ENCODE measurements at regions not wholly inside any gene's neighbourhood (a gene's known extent, or its start where the extent isn't known, plus 50 kb on each side); places are given as distances from the start of the nearest gene placed in this dataset.

GRCh38 chr9:4356306-4356705 is 56.4 kb upstream of the GLIS3 start:
- Histone ChIP-seq H3K79me2 (ENCODE audit: low read length) (no peaks in the 10 kb centered on the region), H3K4me3 (ENCODE audit: low read length) (no peak overlapping the region), H3K9me3 (replicated peaks; ENCODE audit: insufficient read depth, low read length) (no peaks in the 10 kb centered on the region), H3K9me2 (replicated peaks; ENCODE audit: insufficient read depth, low read length) (no peaks in the 10 kb centered on the region), H3K4me2 (ENCODE audit: low read depth, low read length) (no peak overlapping the region), H3K4me1 (ENCODE audit: low read length) (no peaks in the 10 kb centered on the region), H3F3A (ENCODE audit: insufficient read depth, low read length) (no peaks in the 10 kb centered on the region), H3K27me3 (replicated peaks; ENCODE audit: insufficient read depth, low read length) (no peaks in the 10 kb centered on the region), H4K20me1 (ENCODE audit: insufficient read depth, low read length) (no peaks in the 10 kb centered on the region), H3K27ac (ENCODE audit: low read length) (no peak overlapping the region), H2AFZ (ENCODE audit: low read length) (no peak overlapping the region), H3K9ac (ENCODE audit: low read length) (no peak overlapping the region), H3K36me3 (replicated peaks; ENCODE audit: insufficient read depth, low read length) (no peaks in the 10 kb centered on the region)
- no peak for DNase-seq
- TF ChIP-seq EZH2phosphoT487 (IDR thresholded peaks at IDR 0.05; ENCODE audit: low read length) (no peak), CTCF (IDR thresholded peaks at IDR 0.05; ENCODE audit: low read length) (no peak), EZH2 (optimal IDR thresholded peaks at IDR 0.05; ENCODE audit: low read depth, low read length) (no peak)

- Histone ChIP-seq H3K27me3 (replicated peaks; ENCODE audit: insufficient read depth, low read length) (no peaks in the 10 kb centered on the region), H4K20me1 (ENCODE audit: insufficient read depth, low read length) (no peaks in the 10 kb centered on the region), H3K4me2 (ENCODE audit: low read depth, low read length) (no peak overlapping the region), H3K9me3 (replicated peaks; ENCODE audit: insufficient read depth, low read length) (no peaks in the 10 kb centered on the region), H3F3A (ENCODE audit: insufficient read depth, low read length) (no peaks in the 10 kb centered on the region), H3K4me3 (ENCODE audit: low read length) (no peak overlapping the region), H3K79me2 (ENCODE audit: low read length) (no peaks in the 10 kb centered on the region), H3K9me2 (replicated peaks; ENCODE audit: insufficient read depth, low read length) (no peaks in the 10 kb centered on the region), H3K9ac (ENCODE audit: low read length) (no peak overlapping the region), H3K4me1 (ENCODE audit: low read length) (no peaks in the 10 kb centered on the region), H2AFZ (ENCODE audit: low read length) (no peak overlapping the region), H3K27ac (ENCODE audit: low read length) (no peak overlapping the region), H3K36me3 (replicated peaks; ENCODE audit: insufficient read depth, low read length) (no peaks in the 10 kb centered on the region)
- DNase-seq, result no peak
- TF ChIP-seq CTCF (IDR thresholded peaks at IDR 0.05; ENCODE audit: low read length) (no peak), EZH2 (optimal IDR thresholded peaks at IDR 0.05; ENCODE audit: low read depth, low read length) (no peak)
Observed at GRCh38 chr9:4353236-4353635, 53.4 kb upstream of the GLIS3 start.

DNA sequence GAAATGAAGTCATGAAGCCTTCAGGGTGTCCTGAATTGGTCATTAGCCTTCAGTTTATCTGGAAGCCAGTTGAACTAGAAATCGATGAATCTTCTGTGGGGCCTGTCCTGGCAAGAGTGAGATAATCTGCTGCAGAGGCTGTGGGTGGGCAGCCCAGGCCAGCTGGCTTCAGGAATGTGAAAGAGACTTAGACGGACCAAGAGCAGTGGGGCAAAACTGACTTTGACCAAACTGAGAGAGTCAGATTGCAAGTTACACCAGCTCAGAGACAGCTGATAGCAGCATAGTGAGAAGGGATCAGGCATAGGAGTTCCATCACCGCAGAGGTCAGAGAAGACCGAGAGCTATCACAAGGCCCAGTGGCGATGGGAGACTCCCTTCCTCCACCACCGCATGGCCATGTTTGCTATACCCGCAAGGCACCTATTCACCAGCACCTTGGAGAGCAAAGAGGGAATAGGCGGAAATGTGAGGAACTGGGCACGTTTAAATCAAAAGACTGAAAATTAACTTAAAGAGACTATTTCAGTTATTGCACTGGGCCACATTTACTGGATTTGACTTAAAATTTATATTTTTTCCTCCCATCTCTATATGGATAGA is 50.0 kb upstream of the GLIS3 start:
- H3K4me2 ChIP-seq (ENCODE audit: low read depth, low read length), result no peak overlapping the region
- no peaks in the 10 kb centered on the region for H3K79me2 ChIP-seq (ENCODE audit: low read length)
- H3K4me3 ChIP-seq (ENCODE audit: low read length), result no peak overlapping the region
- H3K9me2 ChIP-seq (replicated peaks; ENCODE audit: insufficient read depth, low read length), result no peaks in the 10 kb centered on the region
- H3K36me3 ChIP-seq (replicated peaks; ENCODE audit: insufficient read depth, low read length), result no peaks in the 10 kb centered on the region
- no peak overlapping the region for H3K27ac ChIP-seq (ENCODE audit: low read length)
- H3K9ac ChIP-seq (ENCODE audit: low read length), result no peak overlapping the region
- no peaks in the 10 kb centered on the region for H4K20me1 ChIP-seq (ENCODE audit: insufficient read depth, low read length)
- H2AFZ ChIP-seq (ENCODE audit: low read length), result no peak overlapping the region
- H3K9me3 ChIP-seq (replicated peaks; ENCODE audit: insufficient read depth, low read length), result no peaks in the 10 kb centered on the region
- H3F3A ChIP-seq (ENCODE audit: insufficient read depth, low read length), result no peaks in the 10 kb centered on the region
- DNase-seq, result no peak
- TF ChIP-seq EZH2phosphoT487 (IDR thresholded peaks at IDR 0.05; ENCODE audit: low read length) (no peak), CTCF (IDR thresholded peaks at IDR 0.05; ENCODE audit: low read length) (no peak), EZH2 (optimal IDR thresholded peaks at IDR 0.05; ENCODE audit: low read depth, low read length) (no peak)
- H3K4me1 ChIP-seq (ENCODE audit: low read length), result no peaks in the 10 kb centered on the region
- no peaks in the 10 kb centered on the region for H3K27me3 ChIP-seq (replicated peaks; ENCODE audit: insufficient read depth, low read length)

Measured in MM.1S (cell line).